ENCODE measurements at regions not wholly inside any gene's neighbourhood (a gene's known extent, or its start where the extent isn't known, plus 50 kb on each side); places are given as distances from the start of the nearest gene placed in this dataset.

DNA sequence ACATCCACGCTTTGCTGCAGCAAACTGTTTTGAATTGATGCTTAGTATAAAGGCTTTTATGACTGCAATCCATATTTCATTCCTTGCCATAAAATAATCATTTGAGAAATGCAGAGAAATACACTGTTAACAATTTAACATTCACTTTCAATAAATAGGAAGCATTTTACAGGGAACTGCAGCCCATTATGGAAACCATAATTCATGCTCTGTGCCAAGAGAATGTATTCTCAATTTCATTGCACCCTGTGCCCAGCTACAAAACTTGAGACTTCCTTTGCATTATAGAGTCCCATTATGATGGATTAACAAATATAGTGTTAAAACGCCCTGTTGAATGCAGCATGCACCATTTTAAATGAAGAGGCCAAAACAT is 134.0 kb downstream of the MED10 start:
- no peak overlapping the region for H2AFZ ChIP-seq (ENCODE audit: low read length)
- no peak overlapping the region for H3K23ac ChIP-seq (ENCODE audit: insufficient read length)
- H2BK120ac ChIP-seq (replicated peaks; ENCODE audit: low read depth, low read length) = no peak overlapping the region
- no peak overlapping the region for H3K9ac ChIP-seq (replicated peaks in 1 of 4; ENCODE audit: extremely low read depth in 1 of 4, low read depth in 3 of 4, low read length in 3 of 4)
- H3K79me2 ChIP-seq (ENCODE audit: control insufficient read depth in 1 of 2, insufficient read depth in 2 of 2, low read length in 2 of 2) = no peaks in the 10 kb centered on the region
- no peak overlapping the region for H2BK20ac ChIP-seq (ENCODE audit: low read length)
- ChIA-PET CTCF (ENCODE audit: partially characterized antibody) (no interaction called here), POLR2A (ENCODE audit: partially characterized antibody) (no interaction called here)
- no peak overlapping the region for H3K18ac ChIP-seq (ENCODE audit: extremely low read depth, low read length)
- H3K27me3 ChIP-seq (replicated peaks in 1 of 4; ENCODE audit: control insufficient read depth in 3 of 4, extremely low read depth in 1 of 4, insufficient read depth in 3 of 4, low read length in 3 of 4) = no peaks in the 10 kb centered on the region
- no peak overlapping the region for H3K4me3 ChIP-seq (ENCODE audit: extremely low read depth in 1 of 4, insufficient read depth in 2 of 4, low read depth in 3 of 4, low read length in 4 of 4)
- H3K4ac ChIP-seq (replicated peaks; ENCODE audit: insufficient read length, low read depth, low read length) = no peak overlapping the region
- FAIRE-seq = no peak
- no peak overlapping the region for H2BK5ac ChIP-seq (ENCODE audit: low read depth, low read length)
- H3K4me2 ChIP-seq (ENCODE audit: insufficient read depth in 1 of 2, low read depth in 2 of 2, low read length in 2 of 2) = no peak overlapping the region
- no peak overlapping the region for H3K14ac ChIP-seq (ENCODE audit: insufficient read length)
- H3K56ac ChIP-seq (replicated peaks; ENCODE audit: insufficient read length, low read depth, low read length) = no peak overlapping the region
- H4K20me1 ChIP-seq (replicated peaks in 1 of 2; ENCODE audit: control insufficient read depth in 1 of 2, insufficient read depth in 2 of 2, low read length in 2 of 2) = no peaks in the 10 kb centered on the region
- no peaks in the 10 kb centered on the region for H3K36me3 ChIP-seq (ENCODE audit: control insufficient read depth in 2 of 4, insufficient read depth in 4 of 4, low read length in 3 of 4)
- TF ChIP-seq KDM5A (IDR thresholded peaks at IDR 0.05; ENCODE audit: low read length) (no peak), TAF7 (optimal IDR thresholded peaks at IDR 0.05; ENCODE audit: borderline replicate concordance, low read depth, low read length) (no peak), CBX5 (IDR thresholded peaks at IDR 0.05; ENCODE audit: low read depth, low read length) (no peak)
- no peak overlapping the region for H2BK12ac ChIP-seq (ENCODE audit: low read depth, low read length)
- H3K27ac ChIP-seq (ENCODE audit: low read depth, low read length) = no peak overlapping the region
- H3K4me1 ChIP-seq (replicated peaks in 1 of 4; ENCODE audit: control insufficient read depth in 3 of 4, insufficient read depth in 4 of 4, low read length in 3 of 4) = peaks cover 0 to 4% (median 0%) of the 10 kb centered on the region in 4 experiments; a peak in 1 of 7 replicates
- WGBS, 2 experiments (ENCODE audit: extremely low coverage in 1 of 2, insufficient coverage in 1 of 2, insufficient read length in 1 of 2, insufficient replicate concordance in 2 of 2, low coverage in 1 of 2, low lambda C conversion rate in 2 of 2, missing lambda C conversion rate in 1 of 2) = 81% methylated on average over 2 of the region's 2 CpGs; no CpG with 5 or more reads in 1 of the 2 experiments
- H3K23me2 ChIP-seq (ENCODE audit: low read depth, low read length) = peaks cover 2% of the 10 kb centered on the region; the same call in 1 of the 2 replicates
- no peaks in the 10 kb centered on the region for H3K79me1 ChIP-seq (ENCODE audit: low read depth, low read length)
- no peaks in the 10 kb centered on the region for H3K9me3 ChIP-seq (ENCODE audit: insufficient read depth in 2 of 2, low read depth in 1 of 2, low read length in 1 of 2)
- H2AK5ac ChIP-seq (ENCODE audit: low read depth, low read length) = no peak overlapping the region
- H4K5ac ChIP-seq (ENCODE audit: insufficient read length, low read depth, low read length) = no peak overlapping the region
- no peak overlapping the region for H2BK15ac ChIP-seq (ENCODE audit: low read length)
- no peak overlapping the region for H4K91ac ChIP-seq (replicated peaks; ENCODE audit: insufficient read length, low read length)
- no peak overlapping the region for H4K8ac ChIP-seq (ENCODE audit: extremely low read depth, insufficient read depth, low read length)
- no peak for DNase-seq (ENCODE audit: low read depth in 1 of 2, low spot score in 2 of 2)

Data from H1 (cell line).